ENCODE measurements at regions not wholly inside any gene's neighbourhood (a gene's known extent, or its start where the extent isn't known, plus 50 kb on each side); places are given as distances from the start of the nearest gene placed in this dataset.

DNA sequence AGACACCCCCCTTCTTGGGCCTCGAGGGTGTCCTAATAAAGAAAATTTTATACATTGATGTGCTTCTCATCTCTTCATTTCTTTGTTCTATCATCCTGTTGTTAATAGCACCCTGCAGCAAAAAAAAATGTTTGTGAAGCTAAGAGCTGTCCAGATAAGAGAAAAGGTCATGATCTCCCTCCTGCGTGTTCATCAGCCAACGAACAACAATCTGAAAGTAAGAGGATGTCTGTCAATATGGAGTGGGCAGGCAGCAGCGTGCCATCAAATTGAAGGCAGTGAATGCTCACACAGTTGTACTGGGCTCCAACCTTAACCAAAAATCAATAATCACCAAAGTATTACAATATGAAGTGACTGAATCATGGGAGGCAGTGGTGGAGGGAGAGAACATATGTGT, 418.6 kb upstream of the ONECUT1 start:
- TF ChIP-seq POLR2A (IDR thresholded peaks at IDR 0.05) (no peak), CTCF (IDR thresholded peaks at IDR 0.05) (no peak)
